ENCODE measurements at regions not wholly inside any gene's neighbourhood (a gene's known extent, or its start where the extent isn't known, plus 50 kb on each side); places are given as distances from the start of the nearest gene placed in this dataset.

GRCh38 chr12:83378186-83378727 is 691.6 kb downstream of the TMTC2 start:
- no peaks in the 10 kb centered on the region for H3K36me3 Mint-ChIP-seq (ENCODE audit: insufficient read depth, unreplicated experiment)
- CTCF ChIA-PET = no interaction called here
- no peak for DNase-seq (ENCODE audit: unreplicated experiment)
- H3K4me3 Mint-ChIP-seq (ENCODE audit: unreplicated experiment) = no peak overlapping the region
- intact Hi-C loops (cut with micrococcal nuclease) = no loop called here
- POLR2A ChIA-PET = no interaction called here
- H3K9me3 Mint-ChIP-seq (ENCODE audit: unreplicated experiment) = no peaks in the 10 kb centered on the region
- no peak overlapping the region for H3K27ac Mint-ChIP-seq (ENCODE audit: low read depth, unreplicated experiment)
- H3K4me1 Mint-ChIP-seq (ENCODE audit: insufficient read depth, unreplicated experiment) = no peaks in the 10 kb centered on the region
- H3K27me3 Mint-ChIP-seq (ENCODE audit: insufficient read depth, unreplicated experiment) = no peaks in the 10 kb centered on the region
- TF ChIP-seq, protein P1, sequence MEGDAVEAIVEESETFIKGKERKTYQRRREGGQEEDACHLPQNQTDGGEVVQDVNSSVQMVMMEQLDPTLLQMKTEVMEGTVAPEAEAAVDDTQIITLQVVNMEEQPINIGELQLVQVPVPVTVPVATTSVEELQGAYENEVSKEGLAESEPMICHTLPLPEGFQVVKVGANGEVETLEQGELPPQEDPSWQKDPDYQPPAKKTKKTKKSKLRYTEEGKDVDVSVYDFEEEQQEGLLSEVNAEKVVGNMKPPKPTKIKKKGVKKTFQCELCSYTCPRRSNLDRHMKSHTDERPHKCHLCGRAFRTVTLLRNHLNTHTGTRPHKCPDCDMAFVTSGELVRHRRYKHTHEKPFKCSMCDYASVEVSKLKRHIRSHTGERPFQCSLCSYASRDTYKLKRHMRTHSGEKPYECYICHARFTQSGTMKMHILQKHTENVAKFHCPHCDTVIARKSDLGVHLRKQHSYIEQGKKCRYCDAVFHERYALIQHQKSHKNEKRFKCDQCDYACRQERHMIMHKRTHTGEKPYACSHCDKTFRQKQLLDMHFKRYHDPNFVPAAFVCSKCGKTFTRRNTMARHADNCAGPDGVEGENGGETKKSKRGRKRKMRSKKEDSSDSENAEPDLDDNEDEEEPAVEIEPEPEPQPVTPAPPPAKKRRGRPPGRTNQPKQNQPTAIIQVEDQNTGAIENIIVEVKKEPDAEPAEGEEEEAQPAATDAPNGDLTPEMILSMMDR (IDR thresholded peaks at IDR 0.05; ENCODE audit: unreplicated experiment) = no peak
- no TSS peak for BruUV-seq (replicated peaks)

DNA sequence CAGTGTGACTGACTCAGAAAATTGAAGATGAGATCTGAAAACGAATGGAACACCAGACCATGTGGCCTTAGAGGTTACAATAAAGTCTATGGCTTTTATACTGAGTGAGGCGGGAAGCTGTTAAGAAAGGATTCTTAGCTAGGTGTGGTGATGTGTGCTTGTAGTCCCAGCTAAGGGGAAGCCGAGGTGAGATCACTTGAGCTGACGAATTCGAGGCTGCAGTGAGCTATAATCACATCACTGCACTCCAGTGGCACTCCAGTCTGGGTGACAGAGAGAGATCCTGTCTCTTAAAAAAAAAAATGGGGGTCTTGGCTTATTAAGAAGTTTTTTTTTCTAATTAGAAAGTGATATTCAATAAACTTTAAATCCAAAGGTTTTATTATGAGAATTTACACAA is 678.6 kb downstream of the TMTC2 start:
- no peaks in the 10 kb centered on the region for H3K27me3 Mint-ChIP-seq (ENCODE audit: insufficient read depth, unreplicated experiment)
- intact Hi-C loops (cut with micrococcal nuclease) = no loop called here
- ChIA-PET POLR2A (no interaction called here), CTCF (interaction anchor here (0.6 kb wide), 1 partner anchor 920 kb away, joined by 3 read pairs; no protein-coding TSS in a partner anchor)
- TF ChIP-seq, protein P1 (IDR thresholded peaks at IDR 0.05; ENCODE audit: unreplicated experiment) = no peak
- H3K4me3 Mint-ChIP-seq (ENCODE audit: unreplicated experiment) = no peak overlapping the region
- H3K4me1 Mint-ChIP-seq (ENCODE audit: insufficient read depth, unreplicated experiment) = no peaks in the 10 kb centered on the region
- no peak overlapping the region for H3K27ac Mint-ChIP-seq (ENCODE audit: low read depth, unreplicated experiment)
- no TSS peak for BruUV-seq (replicated peaks)
- DNase-seq (ENCODE audit: unreplicated experiment) = no peak
- H3K9me3 Mint-ChIP-seq (ENCODE audit: unreplicated experiment) = no peaks in the 10 kb centered on the region
- no peaks in the 10 kb centered on the region for H3K36me3 Mint-ChIP-seq (ENCODE audit: insufficient read depth, unreplicated experiment)

- DNase-seq (ENCODE audit: unreplicated experiment) = no peak
- Mint-ChIP-seq H3K27ac (ENCODE audit: low read depth, unreplicated experiment) (no peak overlapping the region), H3K27me3 (ENCODE audit: insufficient read depth, unreplicated experiment) (no peaks in the 10 kb centered on the region), H3K9me3 (ENCODE audit: unreplicated experiment) (no peaks in the 10 kb centered on the region), H3K4me3 (ENCODE audit: unreplicated experiment) (no peak overlapping the region), H3K4me1 (ENCODE audit: insufficient read depth, unreplicated experiment) (no peaks in the 10 kb centered on the region), H3K36me3 (ENCODE audit: insufficient read depth, unreplicated experiment) (no peaks in the 10 kb centered on the region)
- no TSS peak for BruUV-seq (replicated peaks)
- CTCF ChIA-PET = no interaction called here
- TF ChIP-seq, protein P1 (IDR thresholded peaks at IDR 0.05; ENCODE audit: unreplicated experiment) = no peak
- intact Hi-C loops (cut with micrococcal nuclease) = no loop called here
- POLR2A ChIA-PET = interaction anchor here (0.6 kb wide), 1 partner anchor 64 kb away, joined by 3 read pairs; no protein-coding TSS in a partner anchor
Measured at GRCh38 chr12:83361475-83361874, 674.8 kb downstream of the TMTC2 start.

GRCh38 chr12:83361071-83361470 is 674.4 kb downstream of the TMTC2 start:
- no TSS peak for BruUV-seq (replicated peaks)
- no peaks in the 10 kb centered on the region for H3K9me3 Mint-ChIP-seq (ENCODE audit: unreplicated experiment)
- TF ChIP-seq, protein P1 (IDR thresholded peaks at IDR 0.05; ENCODE audit: unreplicated experiment) = no peak
- POLR2A ChIA-PET = interaction anchor here (0.6 kb wide), 1 partner anchor 64 kb away, joined by 3 read pairs; no protein-coding TSS in a partner anchor
- H3K4me3 Mint-ChIP-seq (ENCODE audit: unreplicated experiment) = no peak overlapping the region
- no peaks in the 10 kb centered on the region for H3K4me1 Mint-ChIP-seq (ENCODE audit: insufficient read depth, unreplicated experiment)
- intact Hi-C loops (cut with micrococcal nuclease) = no loop called here
- DNase-seq (ENCODE audit: unreplicated experiment) = no peak
- no peaks in the 10 kb centered on the region for H3K36me3 Mint-ChIP-seq (ENCODE audit: insufficient read depth, unreplicated experiment)
- H3K27me3 Mint-ChIP-seq (ENCODE audit: insufficient read depth, unreplicated experiment) = no peaks in the 10 kb centered on the region
- no peak overlapping the region for H3K27ac Mint-ChIP-seq (ENCODE audit: low read depth, unreplicated experiment)
- CTCF ChIA-PET = no interaction called here

All from MCF 10A (cell line).